LNCaP clone FGC (cell line): ENCODE measurements at regions not wholly inside any gene's neighbourhood (a gene's known extent, or its start where the extent isn't known, plus 50 kb on each side); places are given as distances from the start of the nearest gene placed in this dataset.

Experiments
- DNase-seq: peaks from one replicate; pipeline ENCODE4 v3.0.0-alpha.2; 2011; ENCODE audit warnings: low read depth
- H3K4me3 ChIP-seq: 2 replicates; pipeline ENCODE4 v1.5.1; 2011; ENCODE audit warnings: mild to moderate bottlenecking, low read depth, low read length, control low read depth
- CTCF ChIP-seq: IDR thresholded peaks from 2 replicates; pipeline ENCODE4 v1.5.1; 2012; ENCODE audit warnings: mild to moderate bottlenecking; ENCODE audit not compliant: control insufficient read depth, insufficient read depth; ENCODE audit errors: extremely low read depth

- no peak for TF ChIP-seq CTCF
- H3K4me3 ChIP-seq = no peak overlapping the region
- no peak for DNase-seq
Measured at GRCh38 chr4:79209822-79210635, 115.8 kb downstream of the NAA11 start.

GRCh38 chr4:79209081-79209480 is 116.8 kb downstream of the NAA11 start:
- TF ChIP-seq CTCF = no peak
- no peak overlapping the region for H3K4me3 ChIP-seq
- no peak for DNase-seq

- no peak for TF ChIP-seq CTCF
- DNase-seq = no peak
- H3K4me3 ChIP-seq = no peak overlapping the region
Measured at GRCh38 chr4:79207281-79207680, 118.6 kb downstream of the NAA11 start.

GRCh38 chr4:79206660-79207059 is 119.2 kb downstream of the NAA11 start:
- no peak for DNase-seq
- no peak overlapping the region for H3K4me3 ChIP-seq
- no peak for TF ChIP-seq CTCF

- no peak for TF ChIP-seq CTCF
- no peak overlapping the region for H3K4me3 ChIP-seq
- no peak for DNase-seq
Measured at GRCh38 chr4:79205121-79205520, 120.7 kb downstream of the NAA11 start.

- no peak for DNase-seq
- TF ChIP-seq CTCF = no peak
- no peak overlapping the region for H3K4me3 ChIP-seq
Measured at GRCh38 chr4:79201971-79202370, 123.9 kb downstream of the NAA11 start.

- DNase-seq = no peak
- no peak for TF ChIP-seq CTCF
- no peak overlapping the region for H3K4me3 ChIP-seq
Measured at GRCh38 chr4:79199743-79200142, 126.1 kb downstream of the NAA11 start.
